GM12878 (cell line): ENCODE measurements at regions not wholly inside any gene's neighbourhood (a gene's known extent, or its start where the extent isn't known, plus 50 kb on each side); places are given as distances from the start of the nearest gene placed in this dataset.

Source experiments
- ATAC-seq: fragments of 200-7000 bp; cut with Tn5 transposase; 3 replicates; pipeline ENCODE4 v1.9.1; 2020; ENCODE audit warnings: mild to moderate bottlenecking, moderate library complexity
- BruUV-seq: library from RNA; stranded (reverse); fragments of 400-500 nt; replicated peaks from 2 replicates; lab custom pipeline; 2021; lab: Mats Ljungman, UMichigan
- CTCF ChIA-PET: fragments of 300-600 bp; sonication (Branson Sonifier 250); formaldehyde crosslinking; extraction: SDS; loops from one replicate; lab custom pipeline; 2021; ENCODE audit warnings: inconsistent platforms; lab: Yijun Ruan, JAX
- POLR2A ChIA-PET: fragments of 350-600 bp; formaldehyde crosslinking; extraction: SDS; loops from one replicate; lab custom pipeline; 2021; ENCODE audit warnings: inconsistent platforms; lab: Charles Lee
- RAD21 ChIA-PET: fragments of 300-600 bp; sonication (Branson Sonifier 250); formaldehyde crosslinking; loops from one replicate; lab custom pipeline; 2023; ENCODE audit warnings: antibody characterized with exemption; ENCODE audit not compliant: unreplicated experiment; lab: Charles Lee
- SMC1A ChIA-PET: fragments of 300-600 bp; sonication (Branson Sonifier 250); formaldehyde crosslinking; loops from one replicate; lab custom pipeline; 2023; ENCODE audit not compliant: unreplicated experiment, uncharacterized antibody; lab: Charles Lee
- DNase-seq: peaks from one replicate; pipeline ENCODE4 v3.0.0-alpha.2; 2011; ENCODE audit warnings: low read depth, low spot score
- FAIRE-seq: peaks from 3 replicates; lab custom pipeline; 2011; peaks lifted over from hg19 to GRCh38; lab: Jason Lieb, UNC
- H2AFZ ChIP-seq: 2 replicates; pipeline ENCODE4 v1.6.0; 2011; ENCODE audit warnings: low read depth, low read length, control low read depth; ENCODE audit not compliant: control insufficient read depth
- H3K27ac ChIP-seq: 2 replicates; pipeline ENCODE4 v1.5.1; 2011; ENCODE audit warnings: control low read depth; ENCODE audit not compliant: control insufficient read depth, insufficient read depth
- H3K27me3 ChIP-seq, 2 experiments: replicated peaks in 1 of 2; 2 replicates each; pipeline versions ENCODE4 v1.6.0 to v1.6.1; 2011; ENCODE audit warnings: low read length in 1 of 2; ENCODE audit not compliant: control insufficient read depth in 2 of 2, insufficient read depth in 2 of 2
- H3K36me3 ChIP-seq, 2 experiments: 2 replicates each; pipeline ENCODE4 v1.5.1; 2011; ENCODE audit warnings: low read length in 1 of 2; ENCODE audit not compliant: control insufficient read depth in 2 of 2, insufficient read depth in 2 of 2
- H3K4me1 ChIP-seq: 2 replicates; pipeline ENCODE4 v1.6.1; 2011; ENCODE audit warnings: mild to moderate bottlenecking, low read length, moderate library complexity, mixed read lengths; ENCODE audit not compliant: control insufficient read depth, insufficient read depth
- H3K4me2 ChIP-seq: 2 replicates; pipeline ENCODE4 v1.6.0; 2011; ENCODE audit warnings: control low read depth; ENCODE audit not compliant: control insufficient read depth, insufficient read depth
- H3K4me3 ChIP-seq: fragments of 200-600 bp; sonication (generic); 2 replicates; pipeline ENCODE4 v1.5.1; 2016
- H3K79me2 ChIP-seq: 2 replicates; pipeline ENCODE4 v1.6.0; 2011; ENCODE audit warnings: low read length; ENCODE audit not compliant: control insufficient read depth, insufficient read depth
- H3K9ac ChIP-seq: 2 replicates; pipeline ENCODE4 v1.8.0; 2011; ENCODE audit warnings: low read length, control low read depth, mixed read lengths; ENCODE audit not compliant: control insufficient read depth, insufficient read depth
- H3K9me3 ChIP-seq: replicated peaks from 3 replicates; pipeline ENCODE4 v1.5.1; 2011; ENCODE audit warnings: mild to moderate bottlenecking, low read length; ENCODE audit not compliant: control insufficient read depth, insufficient read depth
- H4K20me1 ChIP-seq: 2 replicates; pipeline ENCODE4 v1.6.0; 2011; ENCODE audit not compliant: control insufficient read depth, insufficient read depth
- EGR1 ChIP-seq, 2 experiments: IDR thresholded peaks; 1 replicate in 1 of 2; 2 replicates in 1 of 2; pipeline ENCODE4 v1.6.1; 2011 to 2012; ENCODE audit warnings: low read depth in 2 of 2, low read length in 2 of 2, borderline replicate concordance in 1 of 2, mild to moderate bottlenecking in 1 of 2, moderate library complexity in 1 of 2
- MYC ChIP-seq: IDR thresholded peaks from 2 replicates; pipeline ENCODE4 v1.6.1; 2011; ENCODE audit warnings: mild to moderate bottlenecking, low read length, moderate library complexity, inconsistent platforms; ENCODE audit not compliant: insufficient read depth, insufficient replicate concordance, insufficient read length, severe bottlenecking
- NFXL1 ChIP-seq: fragments of 450-650 bp; IDR thresholded peaks from 2 replicates; pipeline ENCODE4 v1.6.1; 2017; ENCODE audit warnings: antibody characterized with exemption, mild to moderate bottlenecking, borderline replicate concordance
- NR2C1 ChIP-seq: fragments of 450-650 bp; IDR thresholded peaks from 2 replicates; pipeline ENCODE4 v1.6.1; 2017; ENCODE audit warnings: antibody characterized with exemption, mild to moderate bottlenecking, moderate library complexity
- NR2C2 ChIP-seq: IDR thresholded peaks from 2 replicates; pipeline ENCODE4 v1.6.1; 2011; ENCODE audit warnings: borderline replicate concordance, low read depth; ENCODE audit not compliant: control insufficient read depth, insufficient read length
- YY1 ChIP-seq: IDR thresholded peaks from 2 replicates; pipeline ENCODE4 v1.6.1; 2011; ENCODE audit warnings: low read depth, mild to moderate bottlenecking, low read length
- WGBS: methylation state at CpG from one replicate; pipeline ENCODE4 v1.1.6; 2016; ENCODE audit warnings: low lambda C conversion rate; ENCODE audit not compliant: insufficient replicate concordance, insufficient coverage; ENCODE audit errors: missing lambda C conversion rate; 5-methylcytosine and 5-hydroxymethylcytosine counted together
- in situ Hi-C: fragments of 300-500 bp; cut with MboI; formaldehyde crosslinking; loops from 9 replicates; pipeline ENCODE4 v1.14.3; 2018; ENCODE audit warnings: mixed read lengths
- intact Hi-C: fragments of 100-400 bp; cut with micrococcal nuclease; formaldehyde crosslinking; loops from one replicate; pipeline ENCODE4 v1.14.2; 2022; ENCODE audit not compliant: unreplicated experiment
- TF ChIP-seq, protein P1 (sequence below): fragments of 450-650 bp; IDR thresholded peaks from 2 replicates; pipeline ENCODE4 v1.6.1; 2016; ENCODE audit warnings: mild to moderate bottlenecking

GRCh38 chr21:16865632-16866031 is 647.2 kb upstream of the CXADR start:
- CTCF ChIA-PET: no interaction called here
- Histone ChIP-seq H3K27ac (no peak overlapping the region), H3K4me2 (no peak overlapping the region), H3K79me2 (no peaks in the 10 kb centered on the region), H4K20me1 (no peaks in the 10 kb centered on the region), H3K36me3 (no peaks in the 10 kb centered on the region), H3K4me3 (no peak overlapping the region), H3K4me1 (no peaks in the 10 kb centered on the region), H3K9ac (no peak overlapping the region), H3K27me3 (no peaks in the 10 kb centered on the region), H2AFZ (no peak overlapping the region), H3K9me3 (no peaks in the 10 kb centered on the region)
- SMC1A ChIA-PET: no interaction called here
- DNase-seq (no peak), FAIRE-seq (no peak), ATAC-seq (no peak)
- intact Hi-C loops (no loop called here), in situ Hi-C loops (no loop called here)
- no TSS peak for BruUV-seq
- RAD21 ChIA-PET: no interaction called here
- no peak for TF ChIP-seq YY1
- TF ChIP-seq NR2C2: no peak
- TF ChIP-seq EGR1 (IDR thresholded peaks at IDR 0.05; ENCODE audit: borderline replicate concordance in 1 of 2, low read depth in 2 of 2, low read length in 2 of 2): no peak
- TF ChIP-seq, protein P1, sequence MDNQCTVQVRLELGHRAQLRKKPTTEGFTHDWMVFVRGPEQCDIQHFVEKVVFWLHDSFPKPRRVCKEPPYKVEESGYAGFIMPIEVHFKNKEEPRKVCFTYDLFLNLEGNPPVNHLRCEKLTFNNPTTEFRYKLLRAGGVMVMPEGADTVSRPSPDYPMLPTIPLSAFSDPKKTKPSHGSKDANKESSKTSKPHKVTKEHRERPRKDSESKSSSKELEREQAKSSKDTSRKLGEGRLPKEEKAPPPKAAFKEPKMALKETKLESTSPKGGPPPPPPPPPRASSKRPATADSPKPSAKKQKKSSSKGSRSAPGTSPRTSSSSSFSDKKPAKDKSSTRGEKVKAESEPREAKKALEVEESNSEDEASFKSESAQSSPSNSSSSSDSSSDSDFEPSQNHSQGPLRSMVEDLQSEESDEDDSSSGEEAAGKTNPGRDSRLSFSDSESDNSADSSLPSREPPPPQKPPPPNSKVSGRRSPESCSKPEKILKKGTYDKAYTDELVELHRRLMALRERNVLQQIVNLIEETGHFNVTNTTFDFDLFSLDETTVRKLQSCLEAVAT: no peak
- TF ChIP-seq NFXL1: no peak
- TF ChIP-seq MYC: no peak
- POLR2A ChIA-PET: no interaction called here

DNA sequence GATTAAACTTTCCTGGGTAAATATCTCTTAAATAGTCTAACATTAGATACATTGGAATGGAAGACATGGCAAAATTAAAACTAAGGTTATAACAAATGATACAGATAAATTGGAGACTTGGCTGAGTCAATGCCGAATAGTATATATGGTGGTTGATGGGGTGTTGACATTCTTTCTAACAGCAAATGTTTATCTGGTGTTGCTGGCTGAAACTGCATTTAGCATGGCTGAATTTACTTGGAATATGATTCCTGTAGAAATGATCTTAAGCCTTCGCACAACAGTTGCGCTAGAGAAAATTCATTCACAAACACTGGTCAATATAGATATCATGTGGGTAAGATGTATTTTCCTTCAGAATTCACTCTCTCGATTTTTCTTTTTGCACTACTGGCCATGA is 646.0 kb upstream of the CXADR start:
- no peak overlapping the region for H3K4me2 ChIP-seq
- ChIA-PET SMC1A (no interaction called here), RAD21 (no interaction called here), CTCF (no interaction called here), POLR2A (no interaction called here)
- WGBS: 56% methylated on average over 4 of the region's 4 CpGs
- H3K36me3 ChIP-seq: no peaks in the 10 kb centered on the region
- ATAC-seq (no peak), DNase-seq (no peak), FAIRE-seq (no peak)
- no peaks in the 10 kb centered on the region for H4K20me1 ChIP-seq
- H3K27me3 ChIP-seq: no peaks in the 10 kb centered on the region
- H3K9ac ChIP-seq: no peak overlapping the region
- BruUV-seq: no TSS peak
- in situ Hi-C loops (no loop called here), intact Hi-C loops (no loop called here)
- H3K27ac ChIP-seq: no peak overlapping the region
- H2AFZ ChIP-seq: no peak overlapping the region
- no peaks in the 10 kb centered on the region for H3K9me3 ChIP-seq
- no peak overlapping the region for H3K4me3 ChIP-seq
- no peaks in the 10 kb centered on the region for H3K4me1 ChIP-seq
- no peaks in the 10 kb centered on the region for H3K79me2 ChIP-seq
- TF ChIP-seq NR2C1: no peak
